ENCODE measurements at regions not wholly inside any gene's neighbourhood (a gene's known extent, or its start where the extent isn't known, plus 50 kb on each side); places are given as distances from the start of the nearest gene placed in this dataset.

DNA sequence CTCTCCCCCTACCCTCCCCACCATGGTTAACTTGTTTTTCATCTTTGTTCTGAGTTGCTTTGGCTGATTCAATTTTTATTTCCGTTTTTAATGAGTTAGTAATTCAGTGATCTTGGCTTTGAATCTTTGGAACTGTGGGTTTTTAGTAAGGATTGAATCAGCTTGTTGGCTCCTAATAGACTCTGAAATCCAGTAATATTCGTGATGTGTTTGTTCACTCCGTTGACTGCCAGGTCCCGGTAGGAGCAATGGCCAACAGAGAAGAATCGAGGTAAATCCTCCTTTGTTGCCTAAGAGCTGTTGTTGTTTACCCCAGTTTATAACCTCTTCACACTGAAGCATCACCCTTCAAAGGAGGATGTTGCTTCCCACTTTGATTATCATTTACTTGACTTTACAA, 92.7 kb downstream of the PCSK1 start:
- 47 to 51% methylated on average over 5 of the region's 5 CpGs for WGBS, 2 donors
- TF ChIP-seq, protein P1, sequence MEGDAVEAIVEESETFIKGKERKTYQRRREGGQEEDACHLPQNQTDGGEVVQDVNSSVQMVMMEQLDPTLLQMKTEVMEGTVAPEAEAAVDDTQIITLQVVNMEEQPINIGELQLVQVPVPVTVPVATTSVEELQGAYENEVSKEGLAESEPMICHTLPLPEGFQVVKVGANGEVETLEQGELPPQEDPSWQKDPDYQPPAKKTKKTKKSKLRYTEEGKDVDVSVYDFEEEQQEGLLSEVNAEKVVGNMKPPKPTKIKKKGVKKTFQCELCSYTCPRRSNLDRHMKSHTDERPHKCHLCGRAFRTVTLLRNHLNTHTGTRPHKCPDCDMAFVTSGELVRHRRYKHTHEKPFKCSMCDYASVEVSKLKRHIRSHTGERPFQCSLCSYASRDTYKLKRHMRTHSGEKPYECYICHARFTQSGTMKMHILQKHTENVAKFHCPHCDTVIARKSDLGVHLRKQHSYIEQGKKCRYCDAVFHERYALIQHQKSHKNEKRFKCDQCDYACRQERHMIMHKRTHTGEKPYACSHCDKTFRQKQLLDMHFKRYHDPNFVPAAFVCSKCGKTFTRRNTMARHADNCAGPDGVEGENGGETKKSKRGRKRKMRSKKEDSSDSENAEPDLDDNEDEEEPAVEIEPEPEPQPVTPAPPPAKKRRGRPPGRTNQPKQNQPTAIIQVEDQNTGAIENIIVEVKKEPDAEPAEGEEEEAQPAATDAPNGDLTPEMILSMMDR (IDR thresholded peaks at IDR 0.05), result no peak
- TF ChIP-seq EP300 (IDR thresholded peaks at IDR 0.05) (no peak), POLR2A (IDR thresholded peaks at IDR 0.05) (no peak)
- Histone ChIP-seq H3K9me3 (no peaks in the 10 kb centered on the region), H3K36me3 (no peaks in the 10 kb centered on the region), H3K4me1 (peaks cover 0 to 10% (median 6%) of the 10 kb centered on the region in 4 donors), H3K27ac (peak overlapping the region in 2 of 4 donors; percentile 50 to 57), H3K4me3 (no peak overlapping the region), H3K27me3 (no peaks in the 10 kb centered on the region)
- no peak for DNase-seq (ENCODE audit: low spot score in 2 of 2)

DNA sequence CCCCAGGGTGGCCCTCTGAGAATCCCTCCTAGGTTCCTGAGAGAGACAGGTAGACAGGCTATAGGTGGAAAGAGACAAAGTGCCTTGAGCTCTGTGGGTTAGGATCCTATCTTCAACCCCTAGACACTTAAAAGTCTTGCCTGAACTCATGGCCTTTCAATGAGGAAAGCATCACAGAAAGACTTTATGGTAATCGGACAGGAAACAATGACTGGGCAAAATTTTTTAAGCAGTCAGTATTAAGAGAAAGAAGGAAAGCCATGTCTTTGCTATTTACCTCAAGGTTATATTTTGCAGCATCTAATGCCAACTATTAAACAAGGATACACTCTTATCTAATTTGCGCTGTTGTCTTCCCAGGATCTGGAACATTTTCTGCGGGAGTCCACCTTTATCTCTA, 93.2 kb downstream of the PCSK1 start:
- no peak for DNase-seq (ENCODE audit: low spot score in 2 of 2)
- 72 to 87% methylated on average over 3 of the region's 3 CpGs for WGBS, 2 donors
- peak overlapping the region in 2 of 4 donors; percentile 50 to 57 for H3K27ac ChIP-seq
- H3K9me3 ChIP-seq, result no peaks in the 10 kb centered on the region
- H3K4me1 ChIP-seq, result peaks cover 0 to 10% (median 6%) of the 10 kb centered on the region in 4 donors
- no peaks in the 10 kb centered on the region for H3K36me3 ChIP-seq
- no peaks in the 10 kb centered on the region for H3K27me3 ChIP-seq
- no peak for TF ChIP-seq POLR2A (IDR thresholded peaks at IDR 0.05)
- TF ChIP-seq, protein P1 (IDR thresholded peaks at IDR 0.05), result no peak
- TF ChIP-seq EP300 (IDR thresholded peaks at IDR 0.05), result no peak
- H3K4me3 ChIP-seq, result no peak overlapping the region

DNA sequence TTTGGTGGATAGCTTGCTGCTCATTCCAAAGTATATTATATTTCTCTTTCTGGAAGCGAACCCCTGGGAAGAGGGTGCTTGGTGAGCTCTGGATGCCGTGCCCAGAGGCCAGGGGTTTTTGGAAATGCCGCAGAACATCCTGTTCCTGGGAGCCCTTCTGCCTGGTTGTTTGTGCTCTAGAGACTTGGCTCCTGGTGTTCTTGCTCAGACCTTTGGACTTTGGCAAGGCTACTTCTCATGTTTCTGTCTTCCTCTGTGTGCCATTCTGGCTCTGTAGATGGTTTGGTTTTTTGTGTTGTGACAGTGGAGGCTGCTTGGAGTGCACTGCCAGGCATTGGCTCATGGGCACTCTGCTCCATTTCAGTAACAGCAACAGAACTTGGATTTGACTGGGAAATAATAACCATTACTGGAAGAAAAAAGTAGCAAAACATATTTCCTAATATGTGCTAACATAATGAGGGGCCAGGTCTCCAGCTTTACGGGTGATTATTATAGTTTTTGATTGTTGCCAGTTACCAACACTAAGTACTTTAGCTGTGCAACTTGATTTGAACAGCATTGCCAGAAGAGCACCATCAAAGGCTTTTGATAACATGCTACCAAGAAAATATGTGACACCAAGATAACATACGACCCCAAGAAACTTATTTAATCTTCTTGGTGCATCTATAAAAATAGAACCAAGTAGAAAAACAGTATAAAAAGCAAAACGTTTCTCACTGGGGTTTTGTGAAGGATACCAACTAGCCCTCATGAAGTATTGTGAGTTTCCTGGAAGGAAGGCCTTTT, 94.2 kb downstream of the PCSK1 start:
- Histone ChIP-seq H3K4me3 (no peak overlapping the region), H3K36me3 (no peaks in the 10 kb centered on the region), H3K27ac (peak overlapping the region in 2 of 4 donors; percentile 10 to 57), H3K9me3 (no peaks in the 10 kb centered on the region), H3K4me1 (peaks cover 0 to 10% (median 6%) of the 10 kb centered on the region in 4 donors), H3K27me3 (no peaks in the 10 kb centered on the region)
- TF ChIP-seq EP300 (IDR thresholded peaks at IDR 0.05) (peak in 1 of 2 donors; percentile 80), POLR2A (IDR thresholded peaks at IDR 0.05) (no peak)
- TF ChIP-seq, protein P1 (IDR thresholded peaks at IDR 0.05), result no peak
- DNase-seq (ENCODE audit: low spot score in 2 of 2), result peak in 1 of 2 donors; percentile 37
- 63 to 71% methylated on average over 6 of the region's 6 CpGs for WGBS, 2 donors

DNA sequence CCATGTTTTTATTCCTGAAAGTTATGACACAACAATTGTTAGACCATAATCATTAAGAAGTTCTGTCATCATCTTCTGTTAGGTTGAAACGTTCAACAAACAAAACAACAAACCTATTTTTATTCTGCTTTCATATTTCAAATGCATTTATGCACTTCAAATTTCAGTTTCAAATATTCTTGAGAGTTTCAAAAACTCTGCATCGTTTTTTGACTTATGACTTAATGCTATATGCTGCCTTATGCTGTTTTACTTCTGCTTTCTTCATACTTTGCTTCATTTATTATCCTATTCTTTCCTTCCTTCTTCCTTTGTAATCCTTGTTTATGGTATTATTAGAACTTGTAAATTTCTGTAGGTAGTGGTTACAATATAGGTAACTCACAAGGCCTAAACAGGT, 95.0 kb downstream of the PCSK1 start:
- Histone ChIP-seq H3K4me3 (no peak overlapping the region), H3K9me3 (no peaks in the 10 kb centered on the region), H3K27me3 (no peaks in the 10 kb centered on the region), H3K27ac (peak overlapping the region in 1 of 4 donors; percentile 57), H3K4me1 (peaks cover 0 to 10% (median 6%) of the 10 kb centered on the region in 4 donors), H3K36me3 (no peaks in the 10 kb centered on the region)
- TF ChIP-seq POLR2A (IDR thresholded peaks at IDR 0.05) (no peak), EP300 (IDR thresholded peaks at IDR 0.05) (no peak)
- TF ChIP-seq, protein P1 (IDR thresholded peaks at IDR 0.05), result no peak
- no peak for DNase-seq (ENCODE audit: low spot score in 2 of 2)
- whole genome bisulfite sequencing, 2 donors, result 53 to 68% methylated on average over 2 of the region's 2 CpGs

DNA sequence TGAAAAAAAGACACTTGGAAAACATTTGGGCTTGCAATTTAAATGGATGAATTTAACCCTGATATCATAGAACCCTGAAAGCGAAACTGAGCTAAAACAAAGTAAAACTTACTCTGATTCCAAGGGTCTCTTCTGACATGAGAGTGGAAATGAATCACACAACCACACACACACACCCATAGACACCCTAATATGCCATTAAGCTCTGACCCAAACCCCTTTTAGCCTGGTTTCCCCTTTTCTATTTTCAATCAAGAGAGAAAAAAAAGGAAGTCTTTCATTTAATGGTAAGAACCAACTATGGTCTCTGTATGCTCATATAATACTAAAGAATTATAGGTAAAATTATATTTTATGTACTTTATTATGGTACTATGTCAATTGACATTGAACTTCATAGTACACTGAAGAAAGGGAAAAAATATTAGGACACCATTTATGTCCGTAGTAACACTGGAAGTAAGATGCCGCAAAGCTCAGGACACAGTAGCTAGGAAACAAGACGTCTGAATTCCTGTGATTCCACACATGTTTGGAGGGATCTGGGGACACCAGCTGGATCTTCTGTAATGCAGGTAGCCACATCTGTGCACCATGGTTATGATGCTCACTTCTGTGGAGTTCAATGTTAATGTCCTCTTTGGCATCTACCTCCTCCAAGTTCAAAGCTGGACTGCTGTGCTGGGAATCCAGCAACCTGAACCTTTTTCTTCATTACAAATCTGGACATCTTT, 95.8 kb downstream of the PCSK1 start:
- Histone ChIP-seq H3K27me3 (no peaks in the 10 kb centered on the region), H3K4me1 (peaks cover 0 to 10% (median 6%) of the 10 kb centered on the region in 4 donors), H3K36me3 (no peaks in the 10 kb centered on the region), H3K27ac (peak overlapping the region in 3 of 4 donors; percentile 14 to 57 (median 37)), H3K9me3 (no peaks in the 10 kb centered on the region), H3K4me3 (no peak overlapping the region)
- 71 to 76% methylated on average over 4 of the region's 4 CpGs for WGBS, 2 donors
- no peak for DNase-seq (ENCODE audit: low spot score in 2 of 2)
- TF ChIP-seq POLR2A (IDR thresholded peaks at IDR 0.05), result no peak
- no peak for TF ChIP-seq EP300 (IDR thresholded peaks at IDR 0.05)
- TF ChIP-seq, protein P1 (IDR thresholded peaks at IDR 0.05), result no peak

Data from tibial nerve (tissue), 4 donors.